T-helper 22 cell (primary cell): ENCODE measurements at regions not wholly inside any gene's neighbourhood (a gene's known extent, or its start where the extent isn't known, plus 50 kb on each side); places are given as distances from the start of the nearest gene placed in this dataset.
"Not testable (repeated sequence)": the region's sequence is repeated elsewhere in the genome, so short reads cannot be mapped to it uniquely, and the experiment has no call there.

Experiments
- DNase-seq: peaks from one replicate; pipeline ENCODE4 v3.0.0-alpha.2; 2020; ENCODE audit warnings: low read depth

DNA sequence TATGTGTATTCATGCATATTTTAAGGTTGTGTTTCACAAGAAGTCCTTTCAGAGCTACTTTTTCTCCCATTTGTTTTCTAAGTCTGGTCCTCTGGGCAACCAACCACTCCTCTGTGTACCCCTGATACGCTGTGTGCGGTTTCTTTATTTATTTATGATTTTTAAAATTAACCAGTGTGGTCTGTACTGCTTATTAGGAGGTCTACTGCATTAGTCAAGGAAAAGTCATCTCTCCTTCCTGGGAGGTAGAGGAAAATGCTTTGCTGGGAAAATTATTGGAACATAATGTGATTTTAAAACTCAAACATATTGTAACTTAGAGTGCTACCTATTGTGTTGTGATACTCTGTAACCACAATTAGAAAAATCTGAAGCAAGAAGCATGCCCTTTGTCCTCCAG, 1404.3 kb downstream of the SUCLG1 start:
- no peak for DNase-seq

DNA sequence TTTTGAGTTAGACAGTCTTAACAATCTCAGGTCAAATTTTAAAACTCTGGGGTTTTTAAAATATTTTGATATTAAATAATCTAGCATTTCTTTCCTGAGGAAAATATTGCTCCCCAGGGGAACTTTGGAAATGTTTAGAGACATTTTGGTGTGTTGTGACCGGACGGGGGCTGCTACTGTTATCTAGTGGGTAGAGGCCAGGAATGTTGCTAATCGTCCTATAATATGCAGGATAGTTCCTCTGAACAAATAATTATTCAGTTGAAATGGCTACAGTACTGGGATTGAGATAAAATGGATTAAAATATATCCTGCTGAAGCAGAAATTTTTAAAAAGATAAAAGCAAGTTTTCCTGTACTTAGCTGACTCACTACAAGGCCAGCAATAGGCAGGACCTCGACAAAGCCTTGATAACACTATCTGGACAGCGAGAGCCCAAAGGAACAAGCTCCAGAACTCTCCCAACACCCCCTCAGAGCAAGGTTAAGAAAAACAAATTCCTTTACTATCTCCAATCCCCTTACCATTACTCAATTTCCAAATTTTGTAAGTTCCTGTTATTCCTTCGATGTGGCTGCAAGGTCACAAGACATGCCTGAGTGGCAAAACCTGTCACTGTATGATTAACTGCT, 1407.4 kb downstream of the SUCLG1 start:
- no peak for DNase-seq

DNA sequence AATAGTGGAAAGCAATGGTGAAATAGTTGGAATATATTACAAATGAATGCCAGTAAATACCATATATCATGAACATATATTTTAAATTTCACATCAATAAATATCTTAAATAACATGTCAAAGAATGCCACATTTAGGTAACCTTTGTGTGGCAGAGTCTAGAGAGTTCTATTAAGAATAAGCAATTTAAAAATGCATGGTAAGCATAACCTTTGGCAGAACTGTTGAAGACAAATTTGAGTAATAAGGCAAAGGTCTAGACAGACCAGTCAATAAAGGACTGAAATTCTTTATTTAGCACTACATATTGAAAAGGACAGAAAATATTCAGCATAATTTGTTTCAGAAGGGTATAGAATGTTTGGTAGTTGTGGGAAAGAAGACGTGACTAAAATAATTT, 1417.0 kb downstream of the SUCLG1 start:
- DNase-seq: no peak

DNA sequence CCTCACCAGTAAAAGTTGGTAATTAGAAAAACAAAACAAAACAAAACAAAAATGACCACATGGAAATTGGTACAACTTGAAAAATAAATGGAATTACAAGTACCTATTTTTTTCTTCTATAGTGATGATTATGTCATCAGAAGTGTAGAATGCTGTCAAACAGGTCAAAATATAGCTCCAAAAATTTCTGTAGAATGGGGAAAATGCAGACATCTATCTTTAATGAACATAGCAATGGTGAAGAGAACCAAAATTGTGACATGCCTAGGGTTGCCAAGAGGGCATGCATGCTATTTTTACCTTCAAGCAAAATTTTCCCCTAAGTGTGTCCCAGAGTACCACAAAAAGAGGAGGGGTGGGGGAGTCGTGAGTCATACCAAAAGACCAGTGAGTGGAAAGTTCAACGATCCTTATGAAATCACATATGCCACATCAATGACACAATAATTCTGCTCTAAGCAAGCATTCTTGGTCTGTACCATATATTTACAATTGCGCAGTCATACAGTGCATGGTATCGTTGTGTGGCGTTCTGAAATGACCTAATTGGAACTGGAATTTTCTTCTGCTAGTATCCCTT, 1436.4 kb downstream of the SUCLG1 start:
- no peak for DNase-seq

DNA sequence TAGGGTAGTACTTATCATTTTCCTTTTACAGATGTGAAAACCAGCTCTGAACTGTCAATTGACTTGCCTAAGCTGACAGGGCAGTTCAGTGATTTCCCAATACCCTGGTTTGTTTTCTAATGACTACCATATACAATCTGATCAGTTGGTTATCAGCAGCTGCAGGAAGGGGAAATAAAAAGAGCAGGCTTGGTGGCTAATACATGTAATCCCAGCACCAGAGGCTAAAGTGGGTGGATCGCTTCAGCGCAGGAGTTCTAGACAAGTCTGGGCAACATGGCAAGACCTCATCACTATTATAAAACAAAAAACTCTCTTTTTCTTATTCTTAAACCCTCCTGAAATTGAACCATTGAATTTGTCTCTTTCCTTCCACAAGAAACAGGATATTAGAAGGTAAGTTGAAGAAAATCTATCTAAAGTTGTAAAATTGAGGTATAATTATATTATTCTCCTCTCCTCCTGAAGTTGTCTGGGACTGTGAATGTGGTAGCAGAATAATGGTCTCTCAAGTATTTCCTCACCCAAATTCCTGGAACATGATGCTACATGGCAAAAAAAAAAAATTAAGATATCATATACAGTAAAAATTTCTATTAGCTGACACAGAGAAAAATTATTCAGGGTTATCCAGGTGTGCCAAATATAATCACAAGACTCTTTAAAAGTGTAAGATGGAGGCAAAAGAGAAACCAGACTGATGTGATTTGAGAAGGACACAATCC, 1441.6 kb downstream of the SUCLG1 start:
- DNase-seq: no peak

DNA sequence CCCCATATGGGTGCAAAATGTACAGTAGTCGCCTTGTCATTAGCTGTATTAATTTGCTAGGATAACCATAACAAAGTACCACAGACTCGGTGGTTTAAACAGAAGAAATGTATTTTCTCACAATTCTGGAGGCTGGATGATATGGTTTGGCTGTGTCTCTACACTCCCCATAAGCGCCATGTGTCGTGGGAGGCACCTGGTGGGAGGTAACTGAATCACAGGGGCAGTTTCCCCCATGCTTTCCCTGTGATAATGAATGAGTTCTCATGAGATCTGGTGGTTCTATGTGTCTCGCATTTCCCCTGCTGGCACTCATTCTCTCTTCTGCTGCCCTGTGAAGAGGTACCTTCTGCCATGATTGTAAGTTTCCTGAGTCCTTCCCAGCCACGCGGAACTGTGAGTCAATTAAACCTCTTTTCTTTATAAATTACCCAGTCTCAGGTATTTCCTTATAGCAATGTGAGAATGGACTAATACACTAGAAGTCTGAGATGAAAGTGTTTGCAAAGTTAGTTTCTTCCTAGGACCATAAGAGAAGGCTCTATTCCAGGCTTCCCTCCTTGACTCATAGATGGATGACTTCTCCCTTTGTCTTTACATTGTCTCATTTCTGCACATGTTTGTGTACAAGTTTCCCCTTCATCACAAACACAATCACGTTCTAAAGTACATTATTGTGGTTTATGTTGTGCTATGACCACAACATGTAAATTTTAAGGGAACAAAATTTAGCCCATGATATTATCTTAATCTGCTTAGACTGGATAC, 1442.6 kb downstream of the SUCLG1 start:
- no peak for DNase-seq

DNA sequence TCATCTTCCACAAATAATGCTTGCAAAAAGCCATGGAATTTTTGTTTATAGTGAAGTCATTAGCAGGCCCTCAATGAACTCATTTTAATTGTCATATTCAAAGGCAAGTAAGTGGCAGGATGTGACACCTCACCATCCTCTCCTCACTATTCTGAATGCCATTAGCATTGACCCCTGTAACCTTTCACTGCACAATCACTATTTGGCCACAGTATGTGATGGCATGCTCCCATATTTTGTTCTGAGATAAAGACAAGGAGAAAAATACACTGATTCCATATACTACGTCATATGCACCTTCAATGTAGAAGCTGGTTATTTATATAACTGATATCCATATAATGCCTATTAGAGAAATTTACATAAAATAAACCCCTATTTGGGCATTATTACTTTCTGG, 1443.2 kb downstream of the SUCLG1 start:
- DNase-seq: no peak

DNA sequence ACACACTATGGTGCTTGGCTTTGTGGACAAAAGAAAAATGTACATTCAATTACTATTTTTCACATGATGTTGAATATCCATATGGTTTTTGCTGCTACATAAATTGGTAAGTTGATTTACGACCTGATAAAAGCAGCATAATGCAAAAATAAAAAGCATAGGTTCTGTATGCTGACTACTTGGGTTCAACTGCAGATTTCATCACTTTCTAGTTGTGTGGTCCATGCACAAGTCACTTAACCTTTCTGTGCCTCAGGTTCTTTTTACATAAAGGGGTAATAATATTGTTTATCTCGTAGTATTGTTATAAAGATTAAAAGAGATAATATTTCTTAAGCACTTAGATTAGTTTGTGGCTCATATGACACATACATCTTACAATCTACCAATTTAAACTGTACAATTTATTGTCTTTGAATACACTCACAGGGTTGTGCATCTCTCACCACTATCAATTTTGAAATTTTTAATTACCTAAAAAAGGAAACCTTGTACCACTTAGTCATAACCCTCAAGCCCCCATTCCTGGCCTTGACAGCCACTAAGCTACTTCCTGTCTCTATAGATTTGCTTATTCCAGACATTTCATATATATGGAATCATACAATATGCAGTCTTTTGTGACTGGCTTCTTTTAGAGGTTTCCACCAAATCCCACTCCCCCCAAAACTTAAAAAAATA, 1443.9 kb downstream of the SUCLG1 start:
- no peak for DNase-seq

DNA sequence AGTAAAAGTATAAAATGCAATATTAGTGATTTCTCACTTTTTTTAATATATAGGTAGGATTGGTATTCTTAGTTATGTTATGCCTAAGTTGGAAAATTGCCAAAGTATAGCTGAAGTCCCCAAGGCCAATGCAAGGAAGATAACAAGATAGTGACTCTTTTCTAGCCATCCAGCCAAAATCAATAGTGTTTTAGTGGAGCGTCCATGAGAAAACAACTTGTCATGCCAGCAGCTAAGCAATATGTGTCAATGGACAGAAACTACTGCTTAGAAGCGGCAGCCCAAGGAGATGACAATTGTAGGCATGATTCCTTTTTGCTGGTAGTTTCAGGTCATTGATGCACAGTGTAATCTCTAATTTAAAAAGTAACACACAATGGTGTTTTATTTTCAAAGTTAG, 1444.6 kb downstream of the SUCLG1 start:
- DNase-seq: no peak

DNA sequence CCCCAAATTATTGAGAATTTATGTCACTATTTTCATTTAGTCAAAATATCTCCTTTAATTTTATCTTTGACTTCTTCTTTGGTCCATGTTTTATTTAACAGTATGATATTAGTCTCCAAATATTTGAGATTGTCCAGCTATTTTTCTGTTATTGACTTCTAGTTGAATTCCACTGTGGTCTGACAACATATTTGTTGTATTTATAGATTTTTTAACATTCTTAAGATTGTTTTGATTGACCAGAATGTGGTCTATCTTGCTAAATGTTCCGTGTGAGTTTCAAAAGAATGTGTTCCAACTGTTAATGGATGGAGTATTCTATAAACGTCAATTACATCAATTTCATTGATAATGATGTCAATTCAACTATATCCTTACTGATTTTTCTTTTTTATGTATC, 1452.1 kb downstream of the SUCLG1 start:
- DNase-seq: no peak

DNA sequence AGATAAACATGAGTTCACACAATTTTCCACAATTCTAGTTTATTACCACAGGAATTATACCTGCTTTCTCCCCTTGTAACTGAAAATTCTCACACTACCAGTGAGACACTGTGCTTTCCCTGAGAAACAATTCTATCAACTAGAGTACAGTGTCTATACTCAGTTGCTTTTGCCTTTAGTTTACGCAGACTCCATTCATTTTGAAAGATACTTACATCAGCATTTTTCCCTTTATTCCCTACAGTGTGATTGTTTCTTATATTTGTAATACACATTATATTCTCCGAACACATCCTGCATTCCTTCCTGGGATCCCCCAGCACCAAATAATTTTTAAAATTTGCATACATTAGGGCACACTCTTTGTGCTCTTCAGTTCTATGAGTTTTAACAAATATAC, 1455.5 kb downstream of the SUCLG1 start:
- DNase-seq: no peak

DNA sequence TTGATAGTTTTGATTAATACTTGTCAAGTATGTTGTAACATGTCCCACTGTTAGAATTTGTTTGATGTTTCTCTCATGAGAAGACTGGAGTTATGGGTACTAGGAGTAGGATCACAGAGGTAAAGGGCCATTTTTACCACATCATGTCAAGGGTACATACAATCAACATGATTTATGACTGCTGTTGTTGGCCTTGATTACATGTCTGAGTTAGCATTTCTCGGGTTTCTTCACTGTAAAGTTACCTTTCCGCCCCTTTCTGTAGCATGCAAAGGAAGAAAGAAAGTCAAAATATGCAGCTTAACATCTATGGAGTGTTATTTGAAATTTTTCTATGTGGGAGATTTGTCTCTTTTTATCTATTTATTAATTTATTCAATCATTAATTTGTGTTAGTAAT, 1456.4 kb downstream of the SUCLG1 start:
- no peak for DNase-seq

DNA sequence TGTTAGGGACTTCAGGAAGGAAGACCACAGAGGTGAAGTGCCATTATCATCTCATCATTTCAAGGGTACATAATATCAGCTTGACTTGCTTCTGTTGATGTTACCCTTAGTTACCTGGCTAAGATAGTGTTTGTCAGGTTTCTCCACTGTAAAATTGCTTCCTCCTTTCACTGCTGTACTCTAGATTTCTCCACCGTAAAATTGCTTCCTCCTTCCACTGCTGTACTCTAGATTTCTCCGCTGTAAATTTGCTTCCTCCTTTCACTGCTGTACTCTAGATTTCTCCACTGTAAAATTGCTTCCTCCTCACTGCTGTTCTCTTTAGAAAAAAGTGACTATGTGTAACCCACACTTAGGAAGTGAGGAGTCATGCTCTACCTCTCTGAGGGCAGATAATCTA, 1460.3 kb downstream of the SUCLG1 start:
- DNase-seq: no peak

DNA sequence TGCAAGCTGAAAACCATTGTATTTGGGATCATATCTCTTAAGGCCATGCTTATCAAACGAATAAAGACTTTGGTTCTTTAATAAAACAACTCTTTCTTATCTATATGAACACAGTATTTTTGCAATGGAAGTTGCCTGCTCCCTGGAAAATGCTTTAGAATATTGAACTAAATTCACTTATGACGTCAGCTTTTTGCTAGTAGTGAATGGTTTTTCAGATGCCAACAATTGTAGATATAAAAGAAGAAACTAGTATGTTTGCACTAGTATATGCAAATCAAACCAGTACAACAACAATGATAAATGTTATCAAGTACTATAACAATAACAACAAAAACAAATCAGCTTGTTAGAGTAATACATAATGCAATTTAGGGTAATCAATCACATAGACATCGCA, 1462.9 kb downstream of the SUCLG1 start:
- DNase-seq: no peak

DNA sequence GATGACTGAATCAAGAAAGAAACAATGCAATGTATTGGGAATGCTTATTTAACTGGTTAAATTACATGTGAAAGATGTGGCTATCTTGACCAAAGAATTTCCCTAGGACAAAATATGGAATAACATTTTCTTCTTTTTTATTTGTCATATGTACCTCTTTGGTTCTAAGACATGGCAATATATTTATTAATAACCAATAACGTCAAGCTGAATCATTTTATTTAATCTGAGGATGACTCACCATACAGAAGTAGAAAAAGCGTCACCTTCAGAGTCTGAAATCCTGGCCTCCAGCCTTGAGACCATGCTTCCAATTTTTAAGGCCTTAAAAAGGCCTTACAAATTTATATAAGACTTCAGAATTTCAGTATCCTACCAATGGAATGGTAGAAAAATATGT, 1464.9 kb downstream of the SUCLG1 start:
- DNase-seq: no peak

DNA sequence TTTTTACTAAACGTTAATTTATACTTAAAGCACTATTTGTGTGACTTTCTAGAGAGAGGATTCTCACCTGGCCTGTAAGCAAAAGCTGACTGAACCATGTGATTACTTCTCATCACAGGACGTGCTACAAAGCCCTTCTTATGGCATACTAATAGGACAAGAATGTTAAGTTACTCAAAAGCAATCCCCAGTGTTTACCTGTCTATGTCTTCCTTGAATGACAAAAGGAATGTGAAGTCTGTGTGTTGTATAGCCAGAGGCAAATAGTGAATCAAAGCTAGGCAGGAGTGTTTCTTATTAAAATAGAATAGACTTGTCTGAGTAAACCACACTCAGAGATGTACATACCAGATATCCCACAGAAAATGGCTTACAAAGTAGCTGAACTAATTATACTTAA, 1465.5 kb downstream of the SUCLG1 start:
- no peak for DNase-seq

DNA sequence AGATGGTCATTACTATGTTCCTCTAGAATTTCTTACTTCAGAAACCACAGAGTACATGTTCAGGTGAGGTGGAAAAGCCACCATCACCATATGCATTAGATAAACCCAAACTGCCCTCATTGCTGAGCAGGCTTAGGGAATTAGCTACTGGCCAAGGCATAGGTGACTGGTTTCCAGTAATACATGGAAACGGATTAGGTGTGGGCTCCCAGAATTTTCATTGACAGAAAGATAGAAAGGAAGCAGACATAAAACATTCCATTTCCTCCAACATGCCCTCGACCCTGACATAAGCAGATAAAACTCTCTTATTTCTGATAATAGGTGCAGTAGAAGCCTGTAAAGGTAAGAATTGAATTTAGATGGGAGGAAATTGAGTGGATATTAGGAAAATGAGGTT, 1466.1 kb downstream of the SUCLG1 start:
- no peak for DNase-seq

DNA sequence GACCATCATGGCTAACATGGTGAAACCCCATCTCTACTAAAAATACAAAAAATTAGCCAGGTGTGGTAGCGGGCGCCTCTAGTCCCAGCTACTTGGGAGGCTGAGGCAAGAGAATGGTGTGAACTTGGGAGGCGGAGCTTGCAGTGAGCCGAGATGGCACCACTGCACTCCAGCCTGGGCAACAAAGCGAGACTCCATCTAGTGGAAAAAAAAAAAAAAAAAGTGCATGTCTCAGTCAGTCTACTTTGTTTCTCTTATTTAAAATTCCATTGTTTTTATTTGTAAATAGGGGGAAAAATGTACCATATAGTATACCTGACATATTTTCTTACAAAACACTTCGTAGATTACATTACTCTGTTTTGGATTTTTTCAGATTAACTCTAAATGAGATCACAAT, 1471.4 kb downstream of the SUCLG1 start:
- DNase-seq: not testable (repeated sequence)

DNA sequence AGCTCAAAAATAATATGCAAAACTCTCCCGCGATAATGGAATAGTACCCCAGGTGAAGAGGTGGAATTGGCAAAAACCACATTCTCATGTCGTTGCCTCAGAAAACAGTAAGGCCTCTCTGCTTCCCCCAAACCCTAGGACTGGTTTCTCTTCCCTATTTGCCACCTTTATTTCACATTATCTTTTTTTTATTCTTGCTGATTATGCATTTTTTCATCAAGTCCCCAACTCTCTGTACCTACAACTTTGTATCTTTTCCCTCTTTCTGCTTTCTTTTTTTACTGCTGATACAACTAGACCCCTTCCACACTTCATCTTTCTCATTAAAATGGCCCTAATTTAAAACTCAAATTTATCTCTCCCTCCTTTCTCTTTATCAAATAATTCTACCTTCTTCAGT, 1472.2 kb downstream of the SUCLG1 start:
- DNase-seq: no peak

DNA sequence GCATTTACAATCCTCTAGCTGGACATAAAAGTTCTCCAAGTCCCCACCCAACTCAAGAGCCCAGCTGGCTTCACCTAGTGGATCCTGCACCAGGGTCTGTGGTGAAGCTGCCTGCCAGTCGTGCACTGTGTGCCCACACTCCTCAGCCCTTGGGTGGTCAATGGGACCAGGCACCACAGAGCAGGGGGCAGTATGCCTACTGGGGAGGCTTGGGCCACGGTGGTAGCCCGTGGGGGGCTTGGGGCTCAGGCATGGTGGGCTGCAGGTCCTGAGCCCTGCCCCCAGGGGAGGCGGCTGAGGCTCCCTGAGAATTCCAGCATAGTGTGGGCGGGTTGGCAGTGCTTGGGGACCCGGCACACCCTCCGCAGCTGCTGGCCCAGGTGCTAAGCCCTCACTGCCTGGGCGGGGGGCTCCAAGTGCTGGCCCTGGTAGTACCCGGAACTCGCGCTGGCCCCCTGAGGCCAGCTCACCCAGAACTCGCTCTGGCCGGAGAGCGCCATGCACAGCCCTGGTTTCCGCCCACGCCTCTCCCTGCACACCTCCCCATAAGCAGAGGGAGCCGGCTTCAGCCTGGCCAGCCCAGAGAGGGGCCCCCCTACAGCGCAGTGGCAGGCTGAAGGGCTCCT, 1473.4 kb downstream of the SUCLG1 start:
- DNase-seq: no peak

DNA sequence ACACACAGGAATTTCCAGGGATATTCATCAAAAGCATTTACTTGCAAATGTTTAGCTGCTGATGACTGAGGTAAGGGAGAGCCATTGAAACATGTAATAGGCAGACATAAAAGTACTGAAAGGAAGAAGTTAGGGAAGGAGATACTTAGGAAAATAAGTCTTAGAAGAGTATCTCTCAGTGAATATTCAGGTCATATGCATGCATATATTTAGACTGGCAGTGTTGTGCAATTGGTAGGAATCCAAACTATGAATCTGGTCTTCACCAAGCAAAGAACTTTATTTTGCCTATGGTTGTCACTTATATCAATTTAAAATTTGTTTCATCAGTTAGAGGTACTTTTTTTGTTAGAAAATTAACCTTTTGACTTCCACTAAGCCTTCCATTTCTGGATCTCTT, 1490.7 kb downstream of the SUCLG1 start:
- DNase-seq: no peak

DNA sequence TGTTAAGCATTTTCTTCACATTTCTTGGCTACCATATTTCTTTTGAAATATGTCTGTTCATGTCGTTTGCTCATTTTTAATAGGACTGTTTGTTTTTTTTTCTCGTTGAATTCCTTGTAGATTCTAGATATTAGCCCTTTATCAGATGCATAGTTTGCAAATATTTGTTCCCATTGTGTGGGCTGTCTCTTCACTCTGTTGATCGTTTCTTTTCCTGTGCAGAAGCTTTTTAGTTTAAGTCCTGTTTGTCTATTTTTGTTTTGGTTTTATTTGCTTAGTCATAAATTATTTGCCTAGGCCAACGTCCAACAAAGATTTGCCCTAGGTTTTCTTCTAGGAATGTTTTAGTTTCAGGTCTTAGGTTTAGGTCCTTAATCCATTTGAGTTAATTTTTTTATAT, 1494.7 kb downstream of the SUCLG1 start:
- no peak for DNase-seq
